ENCODE measurements at regions not wholly inside any gene's neighbourhood (a gene's known extent, or its start where the extent isn't known, plus 50 kb on each side); places are given as distances from the start of the nearest gene placed in this dataset.

DNA sequence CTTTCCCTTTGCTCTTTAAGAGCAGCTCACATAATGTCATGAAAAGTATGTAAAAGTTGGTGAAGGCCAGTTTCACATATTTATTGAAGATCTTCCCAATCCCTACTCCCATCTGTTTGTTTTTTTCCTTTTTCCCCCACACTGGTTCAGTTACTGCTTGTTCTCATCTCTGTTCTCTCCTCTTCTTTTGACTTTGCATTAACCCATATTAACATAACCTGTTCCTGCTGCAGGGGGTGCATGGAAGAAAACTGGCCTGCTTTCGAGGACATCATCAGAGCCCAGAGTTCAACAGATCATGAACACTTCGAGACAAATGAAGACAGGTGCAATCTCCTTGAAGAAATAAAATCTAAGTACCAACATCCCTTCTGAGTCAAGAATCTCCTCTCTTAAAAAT lies 93.3 kb upstream of the FAM3C start:
- TF ChIP-seq CTCF (conservative IDR thresholded peaks at IDR 0.05; ENCODE audit: low read depth, low read length) (no peak), EZH2 (IDR thresholded peaks at IDR 0.05; ENCODE audit: borderline replicate concordance, low read depth, low read length, poor library complexity, severe bottlenecking) (no peak)

Data from A673 (cell line).